IMR-90 (cell line): ENCODE measurements at regions not wholly inside any gene's neighbourhood (a gene's known extent, or its start where the extent isn't known, plus 50 kb on each side); places are given as distances from the start of the nearest gene placed in this dataset.

ENCODE experiments used
- ATAC-seq: fragments of 200-7000 bp; cut with Tn5 transposase; 2 replicates; pipeline ENCODE4 v1.9.1; 2020; ENCODE audit warnings: low read depth, mild to moderate bottlenecking, moderate library complexity
- BruUV-seq: library from RNA; stranded (reverse); fragments of 400-500 nt; replicated peaks from 2 replicates; lab custom pipeline; 2021; lab: Mats Ljungman, UMichigan
- CTCF ChIA-PET: fragments of 300-600 bp; formaldehyde crosslinking; extraction: SDS; loops from one replicate; lab custom pipeline; 2021; ENCODE audit warnings: antibody characterized with exemption; lab: Yijun Ruan, JAX
- POLR2A ChIA-PET: fragments of 300-600 bp; sonication (Branson Sonifier 250); formaldehyde crosslinking; loops from one replicate; lab custom pipeline; 2022; ENCODE audit warnings: antibody characterized with exemption; ENCODE audit not compliant: unreplicated experiment; lab: Charles Lee
- DNase-seq: peaks from one replicate; pipeline ENCODE4 v3.0.0; 2013
- H2AFZ ChIP-seq: replicated peaks from 2 replicates; pipeline ENCODE3; 2013; ENCODE audit warnings: low read length, mild to moderate bottlenecking; ENCODE audit not compliant: poor library complexity
- H2AK5ac ChIP-seq: 2 replicates; pipeline ENCODE4 v1.6.1; 2013; ENCODE audit warnings: low read depth, low read length, inconsistent platforms
- H2AK9ac ChIP-seq: replicated peaks from 2 replicates; pipeline ENCODE3; 2013; ENCODE audit warnings: mild to moderate bottlenecking, low read depth, low read length, moderate library complexity; ENCODE audit not compliant: poor library complexity
- H2BK120ac ChIP-seq: 2 replicates; pipeline ENCODE4 v1.6.1; 2013; ENCODE audit warnings: low read depth, low read length, inconsistent platforms
- H2BK15ac ChIP-seq: 3 replicates; pipeline ENCODE4 v1.6.1; 2013; ENCODE audit warnings: low read depth, low read length, inconsistent platforms
- H2BK20ac ChIP-seq: 2 replicates; pipeline ENCODE4 v1.6.1; 2013; ENCODE audit warnings: low read depth, mild to moderate bottlenecking, inconsistent platforms, low read length, moderate library complexity
- H2BK5ac ChIP-seq: 2 replicates; pipeline ENCODE4 v1.6.1; 2013; ENCODE audit warnings: mild to moderate bottlenecking, low read depth, low read length, inconsistent platforms; ENCODE audit not compliant: poor library complexity, severe bottlenecking
- H3K14ac ChIP-seq: replicated peaks from 2 replicates; pipeline ENCODE4 v1.6.1; 2013; ENCODE audit warnings: low read depth, low read length, inconsistent platforms
- H3K18ac ChIP-seq: 2 replicates; pipeline ENCODE4 v1.6.1; 2013; ENCODE audit warnings: low read depth, low read length, control low read depth
- H3K23ac ChIP-seq: 2 replicates; pipeline ENCODE4 v1.6.1; 2013; ENCODE audit warnings: low read depth, low read length, inconsistent platforms
- H3K27ac ChIP-seq: 2 replicates; pipeline ENCODE4 v1.5.1; 2013; ENCODE audit warnings: mild to moderate bottlenecking, control low read depth, low read length; ENCODE audit not compliant: insufficient read depth
- H3K27me3 ChIP-seq: 2 replicates; pipeline ENCODE4 v1.6.1; 2013; ENCODE audit warnings: low read length; ENCODE audit not compliant: control insufficient read depth, insufficient read depth
- H3K36me3 ChIP-seq: 2 replicates; pipeline ENCODE4 v1.6.1; 2013; ENCODE audit warnings: low read length, mixed read lengths; ENCODE audit not compliant: control insufficient read depth, insufficient read depth
- H3K4ac ChIP-seq: 2 replicates; pipeline ENCODE4 v1.6.1; 2013; ENCODE audit warnings: low read depth, low read length, inconsistent platforms
- H3K4me1 ChIP-seq: 2 replicates; pipeline ENCODE4 v1.6.1; 2013; ENCODE audit warnings: low read length, mixed read lengths; ENCODE audit not compliant: control insufficient read depth, insufficient read depth
- H3K4me2 ChIP-seq: 2 replicates; pipeline ENCODE4 v1.6.1; 2013; ENCODE audit warnings: low read depth, mild to moderate bottlenecking, control low read depth, low read length, moderate library complexity
- H3K4me3 ChIP-seq: 2 replicates; pipeline ENCODE4 v1.5.1; 2013; ENCODE audit warnings: low read depth, mild to moderate bottlenecking, control low read depth, low read length, moderate library complexity; ENCODE audit not compliant: insufficient read depth
- H3K56ac ChIP-seq: 2 replicates; pipeline ENCODE4 v1.6.1; 2013; ENCODE audit warnings: low read length, inconsistent platforms; ENCODE audit not compliant: insufficient read depth; ENCODE audit errors: extremely low read depth
- H3K79me1 ChIP-seq, 2 experiments: 2 replicates each; pipeline ENCODE4 v1.6.1; 2013; ENCODE audit warnings: low read length in 2 of 2, inconsistent platforms in 1 of 2, low read depth in 1 of 2
- H3K9ac ChIP-seq: 2 replicates; pipeline ENCODE4 v1.6.1; 2013; ENCODE audit warnings: low read depth, low read length, control low read depth
- H3K9me1 ChIP-seq: 2 replicates; pipeline ENCODE4 v1.6.1; 2013; ENCODE audit warnings: low read length, inconsistent platforms; ENCODE audit not compliant: insufficient read depth
- H3K9me3 ChIP-seq: 2 replicates; pipeline ENCODE4 v1.6.1; 2013; ENCODE audit warnings: low read length; ENCODE audit not compliant: control insufficient read depth, insufficient read depth
- H4K20me1 ChIP-seq: 2 replicates; pipeline ENCODE4 v1.6.1; 2013; ENCODE audit warnings: low read length, inconsistent platforms; ENCODE audit not compliant: insufficient read depth
- H4K5ac ChIP-seq: 2 replicates; pipeline ENCODE4 v1.6.1; 2013; ENCODE audit warnings: mild to moderate bottlenecking, low read depth, low read length, control low read depth
- H4K8ac ChIP-seq, 2 experiments: 2 replicates each; pipeline ENCODE4 v1.6.1; 2013; ENCODE audit warnings: low read depth in 2 of 2, low read length in 2 of 2, control low read depth in 1 of 2, inconsistent platforms in 1 of 2
- H4K91ac ChIP-seq: 2 replicates; pipeline ENCODE4 v1.6.1; 2013; ENCODE audit warnings: low read depth, low read length, inconsistent platforms; ENCODE audit not compliant: insufficient read depth
- BHLHE40 ChIP-seq: fragments of 150-350 bp; IDR thresholded peaks from 2 replicates; pipeline ENCODE4 v1.6.1; 2016; ENCODE audit warnings: mild to moderate bottlenecking, low read depth, low read length
- CEBPB ChIP-seq: IDR thresholded peaks from 2 replicates; pipeline ENCODE4 v1.6.1; 2012; ENCODE audit warnings: low read depth, low read length, improper control_type of control experiment
- CHD1 ChIP-seq: IDR thresholded peaks from 2 replicates; pipeline ENCODE4 v1.6.1; 2012; ENCODE audit warnings: low read depth, low read length, improper control_type of control experiment
- CTCF ChIP-seq: conservative IDR thresholded peaks from 2 replicates; pipeline ENCODE4 v1.5.1; 2012; ENCODE audit warnings: mild to moderate bottlenecking, low read depth, low read length, improper control_type of control experiment
- ELK1 ChIP-seq: fragments of 150-350 bp; IDR thresholded peaks from 2 replicates; pipeline ENCODE4 v1.6.1; 2016; ENCODE audit warnings: low read depth, mild to moderate bottlenecking, low read length, moderate library complexity, borderline replicate concordance
- FOS ChIP-seq: fragments of 150-350 bp; IDR thresholded peaks from 2 replicates; pipeline ENCODE4 v1.6.1; 2016; ENCODE audit warnings: low read depth, low read length
- MAFK ChIP-seq: IDR thresholded peaks from 2 replicates; pipeline ENCODE4 v1.6.1; 2012; ENCODE audit warnings: low read depth, low read length, improper control_type of control experiment
- MAZ ChIP-seq: IDR thresholded peaks from 2 replicates; pipeline ENCODE4 v1.6.1; 2012; ENCODE audit warnings: low read depth, mild to moderate bottlenecking, low read length, improper control_type of control experiment, moderate library complexity, borderline replicate concordance
- MXI1 ChIP-seq: IDR thresholded peaks from 2 replicates; pipeline ENCODE4 v1.6.1; 2012; ENCODE audit warnings: low read depth, mild to moderate bottlenecking, low read length, moderate library complexity, borderline replicate concordance
- NFE2L2 ChIP-seq: fragments of 150-350 bp; IDR thresholded peaks from 2 replicates; pipeline ENCODE4 v1.6.1; 2016; ENCODE audit warnings: low read depth, mild to moderate bottlenecking, low read length
- POLR2A ChIP-seq: IDR thresholded peaks from 2 replicates; pipeline ENCODE4 v1.6.1; 2012; ENCODE audit warnings: mild to moderate bottlenecking, low read depth, low read length
- RAD21 ChIP-seq: IDR thresholded peaks from 2 replicates; pipeline ENCODE4 v1.6.1; 2012; ENCODE audit warnings: low read length, improper control_type of control experiment
- RCOR1 ChIP-seq: IDR thresholded peaks from 2 replicates; pipeline ENCODE4 v1.6.1; 2012; ENCODE audit warnings: mild to moderate bottlenecking, low read length, improper control_type of control experiment; ENCODE audit not compliant: insufficient replicate concordance
- RFX5 ChIP-seq: IDR thresholded peaks from 2 replicates; pipeline ENCODE4 v1.8.0; 2012; ENCODE audit warnings: low read depth, mild to moderate bottlenecking, low read length, moderate library complexity
- SMC3 ChIP-seq: fragments of 150-350 bp; IDR thresholded peaks from 2 replicates; pipeline ENCODE4 v1.6.1; 2016; ENCODE audit warnings: low read depth, mild to moderate bottlenecking, antibody characterized with exemption, low read length, moderate library complexity
- USF2 ChIP-seq: fragments of 150-350 bp; IDR thresholded peaks from 2 replicates; pipeline ENCODE4 v1.6.1; 2017; ENCODE audit warnings: mild to moderate bottlenecking, antibody characterized with exemption, low read length, low read depth
- dilution Hi-C: fragments of 300-500 bp; cut with HindIII; formaldehyde crosslinking; loops from one replicate; pipeline ENCODE4 v1.14.3; 2018; ENCODE audit warnings: low sequenced_read_pairs; ENCODE audit not compliant: unreplicated experiment
- in situ Hi-C: fragments of 300-500 bp; cut with MboI; formaldehyde crosslinking; loops from 3 replicates; pipeline ENCODE4 v1.14.3; 2019; ENCODE audit warnings: low sequenced_read_pairs, inconsistent platforms, mixed read lengths
- intact Hi-C: fragments of 100-400 bp; cut with micrococcal nuclease; formaldehyde crosslinking; loops from 2 replicates; pipeline ENCODE4 v1.10.0; 2022

- dilution Hi-C loops (no loop called here), in situ Hi-C loops (no loop called here), intact Hi-C loops (no loop called here)
- Histone ChIP-seq H2BK5ac (no peak overlapping the region), H3K9me3 (no peaks in the 10 kb centered on the region), H4K91ac (no peak overlapping the region), H3K23ac (no peak overlapping the region), H3K79me1 (no peaks in the 10 kb centered on the region), H4K8ac (no peak overlapping the region), H2AK5ac (no peak overlapping the region), H4K20me1 (no peaks in the 10 kb centered on the region), H2BK120ac (no peak overlapping the region), H2BK20ac (no peak overlapping the region), H3K36me3 (no peaks in the 10 kb centered on the region), H2BK15ac (no peak overlapping the region), H3K27me3 (no peaks in the 10 kb centered on the region), H3K56ac (no peak overlapping the region), H3K4ac (no peak overlapping the region), H3K9ac (no peak overlapping the region), H3K27ac (no peak overlapping the region), H2AK9ac (no peak overlapping the region), H2AFZ (no peak overlapping the region), H3K4me3 (no peak overlapping the region), H3K4me2 (no peak overlapping the region), H3K18ac (no peak overlapping the region), H3K9me1 (no peaks in the 10 kb centered on the region), H3K14ac (no peak overlapping the region), H3K4me1 (no peaks in the 10 kb centered on the region), H4K5ac (no peak overlapping the region)
- no TSS peak for BruUV-seq
- ChIA-PET CTCF (interaction anchor here (1.3 kb wide), 1 partner anchor 14 kb away, joined by 4 read pairs; no protein-coding TSS in a partner anchor), POLR2A (no interaction called here)
- DNase-seq (no peak), ATAC-seq (no peak)
- TF ChIP-seq MAFK: no peak
- TF ChIP-seq ELK1: no peak
- TF ChIP-seq SMC3: no peak
- TF ChIP-seq USF2: no peak
- no peak for TF ChIP-seq CHD1
- TF ChIP-seq RAD21: no peak
- no peak for TF ChIP-seq RFX5
- no peak for TF ChIP-seq MXI1
- TF ChIP-seq POLR2A: no peak
- TF ChIP-seq CEBPB: no peak
- no peak for TF ChIP-seq CTCF
- no peak for TF ChIP-seq NFE2L2
- TF ChIP-seq BHLHE40: no peak
- no peak for TF ChIP-seq RCOR1
- no peak for TF ChIP-seq MAZ
- TF ChIP-seq FOS: no peak
Measured at GRCh38 chr5:116371935-116372334, 202.7 kb downstream of the SEMA6A start.
